ENCODE measurements at regions not wholly inside any gene's neighbourhood (a gene's known extent, or its start where the extent isn't known, plus 50 kb on each side); places are given as distances from the start of the nearest gene placed in this dataset.

GRCh38 chr5:17154211-17154996 lies 63.0 kb upstream of the BASP1 start:
- TF ChIP-seq CTCF (IDR thresholded peaks at IDR 0.05; ENCODE audit: low read length) (no peak), EZH2phosphoT487 (IDR thresholded peaks at IDR 0.05; ENCODE audit: low read length) (no peak), EZH2 (optimal IDR thresholded peaks at IDR 0.05; ENCODE audit: low read depth, low read length) (no peak)
